HG03460 (cell line): ENCODE measurements at regions not wholly inside any gene's neighbourhood (a gene's known extent, or its start where the extent isn't known, plus 50 kb on each side); places are given as distances from the start of the nearest gene placed in this dataset.
A peak's percentile ranks its signal among the peaks of the same experiment; 100 is the strongest.

Experiments
- ATAC-seq: cut with Tn5 transposase; IDR thresholded peaks from one replicate; pipeline ENCODE4 v1.9.1; 2021; ENCODE audit not compliant: unreplicated experiment

- no peak for ATAC-seq
These were observed 202.3 kb downstream of the KIF21A start for GRCh38 chr12:39240587-39240986.

- no peak for ATAC-seq
These were observed 203.1 kb downstream of the KIF21A start for GRCh38 chr12:39239490-39240486.

GRCh38 chr12:39237004-39237403 is 205.9 kb downstream of the KIF21A start:
- no peak for ATAC-seq

- ATAC-seq: no peak
These were observed 206.7 kb downstream of the KIF21A start for GRCh38 chr12:39235990-39236767.

- ATAC-seq: no peak
These were observed 212.8 kb downstream of the KIF21A start for GRCh38 chr12:39230086-39230485.

GRCh38 chr12:39227218-39227617 is 215.7 kb downstream of the KIF21A start:
- no peak for ATAC-seq

GRCh38 chr12:39224971-39225370 is 217.9 kb downstream of the KIF21A start:
- no peak for ATAC-seq

- peak; percentile 64 for ATAC-seq
These were observed 237.0 kb downstream of the KIF21A start for GRCh38 chr12:39205969-39206368.

GRCh38 chr12:39199351-39199750 is 243.6 kb downstream of the KIF21A start:
- ATAC-seq: no peak

GRCh38 chr12:39188689-39189088 is 254.2 kb downstream of the KIF21A start:
- ATAC-seq: no peak

GRCh38 chr12:39186744-39187143 is 256.2 kb downstream of the KIF21A start:
- ATAC-seq: no peak

GRCh38 chr12:39178837-39179236 is 264.1 kb downstream of the KIF21A start:
- ATAC-seq: no peak

- ATAC-seq: no peak
These were observed 266.6 kb downstream of the KIF21A start for GRCh38 chr12:39176356-39176755.

GRCh38 chr12:39173726-39174125 is 268.3 kb upstream of the CPNE8 start:
- no peak for ATAC-seq

- ATAC-seq: no peak
These were observed 259.9 kb upstream of the CPNE8 start for GRCh38 chr12:39165338-39165737.

GRCh38 chr12:39161465-39162085 is 256.2 kb upstream of the CPNE8 start:
- ATAC-seq: no peak

- ATAC-seq: no peak
These were observed 252.4 kb upstream of the CPNE8 start for GRCh38 chr12:39157696-39158342.

GRCh38 chr12:39145175-39145999 is 240.0 kb upstream of the CPNE8 start:
- ATAC-seq: peak; percentile 70

GRCh38 chr12:39144613-39145061 is 239.2 kb upstream of the CPNE8 start:
- no peak for ATAC-seq

GRCh38 chr12:39138268-39138667 is 232.9 kb upstream of the CPNE8 start:
- no peak for ATAC-seq
